Stimulated activated CD8-positive, alpha-beta memory T cell treated with anti-CD3 and anti-CD28 coated beads, Interleukin-2, amount 100 ng/mL, for 1 hour (primary cell): ENCODE measurements at regions not wholly inside any gene's neighbourhood (a gene's known extent, or its start where the extent isn't known, plus 50 kb on each side); places are given as distances from the start of the nearest gene placed in this dataset.

Experiments
- DNase-seq, 2 donors: peaks; one replicate each; pipeline ENCODE4 v3.0.0-alpha.2; 2020; ENCODE audit warnings: low read depth in 2 of 2

DNA sequence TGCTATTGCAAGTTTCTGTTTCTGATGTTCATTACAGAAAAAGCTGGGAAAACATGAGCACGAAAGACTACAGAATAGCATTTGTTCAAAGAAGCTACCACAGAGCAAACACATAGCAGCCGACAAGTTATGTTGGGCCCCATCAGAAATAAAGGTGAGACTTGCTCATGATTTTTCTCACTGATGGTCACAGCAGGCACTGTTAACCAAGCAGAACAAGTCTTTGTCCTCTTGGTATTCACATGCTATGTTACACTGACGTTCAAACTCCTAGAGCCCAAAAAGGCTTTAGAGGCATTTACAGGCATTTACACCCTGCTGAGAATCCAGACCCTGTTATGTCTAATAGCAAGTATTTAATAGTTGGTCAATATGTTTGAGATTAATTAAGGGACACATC, 235.0 kb upstream of the HNMT start:
- DNase-seq, result no peak

DNA sequence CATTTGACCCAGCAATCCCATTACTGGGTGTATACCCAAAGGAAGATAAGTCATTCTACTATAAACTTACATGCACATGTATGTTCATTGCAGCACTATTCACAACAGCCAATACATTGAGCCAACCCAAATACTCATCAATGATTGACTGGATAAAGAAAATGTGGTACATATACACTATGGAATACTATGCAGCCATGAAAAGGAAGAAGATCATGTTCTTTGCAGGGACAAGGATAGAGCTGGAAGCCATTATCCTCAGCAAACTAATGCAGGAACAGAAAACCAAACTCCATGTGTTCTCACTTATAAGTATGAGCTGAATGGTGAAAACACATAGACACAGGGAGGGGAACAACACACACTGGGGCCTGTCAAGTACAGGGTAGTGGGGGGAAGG, 226.7 kb upstream of the HNMT start:
- DNase-seq, result no peak

DNA sequence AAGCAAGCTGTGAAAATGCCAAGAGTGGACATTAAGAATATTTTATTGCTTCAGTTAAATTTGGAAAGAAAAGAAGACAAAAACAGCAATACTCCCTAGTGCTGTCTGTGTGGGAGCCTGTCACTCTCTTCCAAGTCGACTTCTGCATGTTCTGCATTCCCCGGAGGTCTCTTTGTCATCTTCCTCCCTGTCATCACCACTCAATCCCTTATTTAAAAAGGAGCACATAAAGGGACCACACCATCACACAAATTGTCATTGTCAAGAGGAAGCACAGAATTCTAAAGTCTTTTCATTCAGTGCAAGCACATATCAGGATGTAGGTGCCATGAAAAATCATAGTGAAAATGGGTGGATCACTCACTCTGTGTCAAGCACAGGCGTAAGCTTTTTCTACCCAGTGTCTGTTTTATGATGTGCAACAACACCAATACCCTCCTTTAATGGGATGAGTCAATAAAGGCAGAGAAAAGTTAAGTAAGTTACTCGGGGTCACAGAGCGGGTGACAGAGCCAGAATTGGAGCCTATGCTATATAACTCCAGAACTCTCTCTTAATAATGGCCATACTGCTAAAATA, 222.4 kb upstream of the HNMT start:
- DNase-seq, result no peak

DNA sequence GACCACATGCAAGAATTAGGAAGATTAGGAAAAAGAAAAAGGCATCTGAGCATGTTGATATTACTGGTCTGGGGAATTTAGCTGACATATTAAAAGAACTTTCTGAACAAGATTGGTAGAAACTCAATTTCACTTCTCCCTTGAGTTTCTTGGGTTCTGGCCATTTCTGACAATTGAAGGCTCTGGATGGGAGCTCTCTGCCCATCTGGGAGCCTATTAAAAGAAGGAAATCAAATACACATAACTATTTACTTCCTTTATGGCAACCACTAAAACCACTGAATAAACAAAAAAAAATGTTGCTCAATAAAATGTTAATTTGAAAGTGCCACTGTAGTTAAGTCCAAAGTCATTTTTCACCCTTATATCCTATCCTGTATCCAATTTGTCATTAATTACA, 216.8 kb upstream of the HNMT start:
- DNase-seq, result no peak

DNA sequence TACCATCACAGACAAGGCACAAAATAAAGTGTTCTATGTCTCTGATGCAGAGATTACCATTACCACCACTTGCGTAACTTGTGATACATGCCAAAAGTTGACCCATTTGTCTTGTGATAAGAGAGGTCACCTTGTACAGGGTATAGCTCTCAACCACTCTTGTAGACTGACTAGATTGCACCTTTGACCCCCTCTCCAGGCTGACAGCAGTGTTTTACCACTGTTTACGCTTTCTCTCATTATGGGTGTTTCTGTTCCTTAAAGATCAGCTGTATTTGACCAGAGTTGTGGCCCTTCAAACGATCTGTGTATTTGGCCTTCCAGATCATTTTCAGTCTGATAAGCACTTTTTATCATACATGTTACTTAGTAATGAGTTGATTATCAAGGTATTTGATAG, 215.7 kb upstream of the HNMT start:
- no peak for DNase-seq

DNA sequence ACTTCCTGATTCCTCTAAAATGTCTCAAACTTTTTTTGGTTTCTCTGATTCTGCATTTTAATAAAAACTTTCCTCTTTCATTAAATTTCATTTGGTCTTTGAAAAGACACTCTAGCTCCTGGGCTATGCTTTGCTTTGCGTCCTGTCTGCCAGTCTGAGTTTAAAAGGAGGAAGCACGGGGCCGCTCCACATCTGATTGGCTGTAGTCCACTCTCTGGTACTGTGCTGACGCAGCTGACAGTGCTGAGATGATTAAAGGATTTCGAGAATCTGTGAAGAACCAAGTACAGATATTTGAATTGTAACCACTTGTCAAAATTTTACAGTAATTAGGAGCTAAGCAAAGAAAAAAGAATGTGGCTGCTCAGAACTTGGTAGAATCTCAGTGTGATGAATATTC, 199.6 kb upstream of the HNMT start:
- DNase-seq, result no peak

DNA sequence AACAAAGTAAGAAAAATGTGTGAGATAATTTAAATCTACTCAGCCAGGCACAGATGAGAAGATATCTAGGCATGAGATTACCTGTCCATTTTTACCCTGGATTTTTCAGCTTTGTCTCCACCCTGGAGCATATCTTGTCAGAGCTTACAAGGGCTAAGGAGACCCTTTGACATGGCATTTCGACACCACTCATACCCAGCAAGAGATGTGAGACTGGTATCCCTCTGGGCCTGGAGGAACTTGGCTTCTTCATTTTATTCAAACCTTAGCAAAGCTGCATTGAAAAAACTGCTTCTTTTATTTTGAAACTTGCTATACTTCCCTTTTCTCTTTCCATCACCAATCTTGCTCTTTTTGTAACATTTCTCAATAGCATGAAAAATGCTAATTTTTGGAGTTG, 194.9 kb upstream of the HNMT start:
- no peak for DNase-seq

DNA sequence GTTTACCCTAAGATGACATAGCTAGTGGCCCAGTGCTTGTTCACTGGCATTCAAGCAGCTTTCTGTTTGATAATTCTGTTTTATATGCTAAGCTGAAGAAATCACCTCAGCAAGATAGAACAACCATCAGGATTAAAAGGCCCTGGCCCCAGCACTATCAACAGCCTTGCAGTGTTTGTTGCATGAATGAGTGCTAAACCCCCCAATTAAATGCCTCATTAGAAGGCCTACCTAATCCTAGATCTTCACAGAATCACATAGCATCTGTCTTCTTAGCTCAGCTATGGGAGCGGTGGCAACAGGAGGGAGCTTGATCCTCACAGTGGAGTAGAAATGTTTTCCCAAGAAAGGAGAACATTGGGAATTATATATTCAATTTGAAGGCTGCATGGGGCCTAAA, 194.1 kb upstream of the HNMT start:
- no peak for DNase-seq

DNA sequence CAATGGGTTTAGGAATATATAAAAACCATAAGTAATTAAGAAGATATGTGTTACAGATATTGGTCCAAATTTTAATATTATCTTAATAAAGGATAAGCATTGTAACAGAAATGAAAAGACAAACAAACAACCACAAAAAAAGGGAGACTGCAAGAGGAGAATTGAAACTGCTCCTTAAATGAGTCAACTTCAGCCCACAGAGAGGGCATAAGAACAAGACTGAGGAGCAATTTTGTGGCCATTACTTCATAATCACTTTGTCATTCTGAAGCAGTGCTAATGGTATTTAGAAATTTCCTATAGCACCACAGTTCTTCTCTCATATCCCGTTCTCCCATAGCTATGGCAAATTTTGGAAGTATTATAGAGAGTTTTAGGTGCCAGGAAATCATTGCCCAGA, 193.2 kb upstream of the HNMT start:
- DNase-seq, result no peak

DNA sequence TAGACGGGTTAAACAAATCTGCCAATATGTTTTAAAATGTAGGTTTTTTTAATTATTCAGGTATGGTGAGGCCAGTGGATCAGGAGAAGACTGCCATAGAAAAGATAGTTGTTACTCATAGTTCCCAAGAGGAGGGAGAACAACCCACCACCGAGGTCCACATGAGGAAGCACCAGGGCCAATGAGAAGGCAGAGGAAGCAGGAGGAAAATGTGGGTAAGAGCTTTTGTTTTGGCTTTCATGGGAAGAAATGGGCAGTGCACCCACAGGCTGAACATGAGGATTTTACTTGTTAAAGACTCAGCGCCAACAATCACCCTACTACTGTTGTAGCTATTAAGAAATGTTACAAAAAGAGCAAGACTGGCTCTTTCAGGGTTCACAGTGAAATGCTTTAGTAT, 191.8 kb upstream of the HNMT start:
- DNase-seq, result no peak

DNA sequence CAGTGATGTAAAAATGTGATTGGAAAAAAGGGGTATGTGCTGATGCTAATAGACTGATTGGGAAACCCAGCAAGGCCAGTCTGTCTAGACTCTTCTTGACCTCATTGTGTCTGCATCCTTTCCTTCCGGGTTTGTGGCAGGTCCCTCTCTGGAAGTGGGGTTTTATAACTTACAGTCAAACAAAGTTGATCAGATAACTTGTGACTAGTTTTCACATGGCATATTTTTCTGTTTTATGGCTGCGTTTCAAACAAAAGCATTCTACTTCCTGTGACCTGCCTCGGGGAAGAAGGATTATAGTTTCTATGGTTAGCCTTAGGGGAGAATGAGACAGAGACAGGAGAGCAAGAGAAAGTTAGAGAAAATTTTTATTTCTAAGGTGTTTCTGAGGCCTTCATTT, 188.7 kb upstream of the HNMT start:
- no peak for DNase-seq

DNA sequence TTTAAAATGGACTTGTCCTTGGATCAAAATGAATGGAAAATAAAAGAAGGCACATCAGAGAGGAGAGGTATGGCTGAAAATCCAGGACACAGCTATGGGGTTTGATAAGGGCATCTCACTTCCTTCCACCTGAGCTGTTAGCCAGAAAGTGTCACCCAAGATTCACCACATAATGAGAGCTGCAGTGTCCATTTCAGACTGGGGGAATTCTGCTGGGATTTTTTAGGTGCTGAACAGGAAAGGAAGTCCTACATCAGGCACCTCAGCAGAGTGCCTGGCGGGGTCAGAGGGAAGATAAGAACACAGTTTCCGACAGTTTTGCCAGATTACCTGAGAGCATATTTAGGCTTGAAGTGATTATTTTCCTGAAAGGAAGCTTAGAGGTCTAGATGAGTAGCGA, 187.6 kb upstream of the HNMT start:
- no peak for DNase-seq

DNA sequence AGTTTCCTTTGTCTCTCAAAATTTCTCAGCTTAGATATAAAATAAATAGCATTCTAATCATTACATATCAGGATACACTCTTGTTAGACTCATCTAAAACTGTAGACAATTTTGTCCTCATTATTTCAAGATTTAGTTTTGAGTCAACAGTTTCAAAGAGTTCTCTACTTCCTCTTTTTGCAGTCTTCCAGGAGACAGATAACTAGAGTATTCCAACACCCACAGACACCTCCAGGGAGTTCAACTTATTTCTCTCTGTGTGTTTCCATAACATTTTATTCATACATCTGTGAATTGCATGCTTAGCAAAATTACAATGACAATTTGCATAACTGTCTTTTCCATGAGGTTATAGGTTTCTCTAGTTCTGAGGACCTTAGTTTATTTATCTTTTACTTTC, 166.6 kb upstream of the HNMT start:
- DNase-seq, result no peak

DNA sequence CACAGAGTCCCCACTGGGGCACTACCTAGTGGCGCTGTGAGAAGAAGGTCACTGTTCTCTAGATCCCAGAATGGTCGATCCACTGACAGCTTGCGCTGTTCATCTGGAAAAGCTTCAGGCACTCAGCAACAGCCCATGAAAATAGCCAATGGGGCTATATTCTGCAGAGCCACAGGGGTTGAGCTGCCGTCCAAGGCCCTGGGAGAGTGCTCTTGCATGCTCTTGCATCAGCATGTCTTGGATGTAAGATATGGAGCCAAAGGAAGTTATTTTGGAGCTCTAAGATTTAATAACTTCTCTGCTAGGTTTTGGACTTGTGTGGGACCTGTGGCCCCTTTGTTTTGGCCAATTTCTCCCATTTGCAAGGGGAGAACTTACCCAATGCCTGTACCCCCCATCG, 164.7 kb upstream of the HNMT start:
- DNase-seq, result no peak

DNA sequence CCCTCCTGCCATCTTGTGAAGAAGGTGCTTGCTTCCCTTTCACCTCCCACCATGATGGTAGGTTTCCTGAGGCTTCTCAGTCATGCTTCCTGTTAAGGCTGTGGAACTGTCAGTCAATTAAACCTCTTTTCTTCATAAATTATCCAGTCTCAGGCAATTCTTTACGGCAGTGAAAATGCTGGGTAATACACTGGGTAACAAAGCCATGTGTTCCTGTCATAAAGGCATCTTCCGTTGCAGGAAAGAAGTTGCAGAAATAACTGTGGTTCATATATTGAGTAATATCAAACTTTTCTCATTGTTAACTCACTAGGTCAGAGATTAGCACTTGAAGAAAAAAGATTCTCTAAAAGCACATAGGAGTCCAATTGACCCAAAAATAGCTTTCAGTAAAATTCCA, 163.9 kb upstream of the HNMT start:
- no peak for DNase-seq

DNA sequence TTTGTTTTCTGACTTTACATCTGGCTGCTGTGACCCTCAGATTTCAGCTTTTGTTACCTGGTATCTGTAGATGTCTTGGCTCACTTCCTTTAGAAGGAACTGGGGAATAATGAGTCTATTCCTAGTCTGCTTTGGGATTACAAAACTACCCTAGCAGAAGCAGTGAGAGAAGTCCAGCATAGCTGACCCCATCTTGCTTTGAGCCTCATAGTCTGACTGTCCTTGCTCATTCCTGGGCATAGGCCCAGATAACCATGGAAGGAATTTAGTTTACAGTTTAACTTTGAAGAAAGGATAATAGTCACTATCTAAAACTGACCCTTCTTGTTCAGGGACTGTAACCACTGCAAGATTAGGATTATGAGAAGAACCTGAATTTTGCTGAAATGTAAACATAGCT, 163.0 kb upstream of the HNMT start:
- no peak for DNase-seq

DNA sequence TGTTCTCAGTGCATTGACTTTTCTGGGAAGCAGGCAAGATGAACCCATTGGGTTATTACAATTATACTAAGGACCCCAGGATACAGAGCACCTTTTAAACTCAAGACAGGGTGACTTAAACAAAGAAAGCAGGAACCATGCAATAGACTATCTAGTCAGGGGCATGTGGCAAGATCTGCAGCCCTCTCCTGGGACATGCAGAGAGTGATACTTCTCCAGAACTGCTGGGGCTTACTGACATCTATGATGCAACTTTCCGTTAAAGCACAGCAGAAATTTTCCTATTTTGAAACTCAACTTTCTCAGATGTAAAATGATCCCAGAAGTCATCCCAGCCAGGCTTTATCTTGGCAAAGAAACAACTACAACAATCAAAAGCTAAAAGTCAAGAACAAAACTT, 162.2 kb upstream of the HNMT start:
- no peak for DNase-seq

DNA sequence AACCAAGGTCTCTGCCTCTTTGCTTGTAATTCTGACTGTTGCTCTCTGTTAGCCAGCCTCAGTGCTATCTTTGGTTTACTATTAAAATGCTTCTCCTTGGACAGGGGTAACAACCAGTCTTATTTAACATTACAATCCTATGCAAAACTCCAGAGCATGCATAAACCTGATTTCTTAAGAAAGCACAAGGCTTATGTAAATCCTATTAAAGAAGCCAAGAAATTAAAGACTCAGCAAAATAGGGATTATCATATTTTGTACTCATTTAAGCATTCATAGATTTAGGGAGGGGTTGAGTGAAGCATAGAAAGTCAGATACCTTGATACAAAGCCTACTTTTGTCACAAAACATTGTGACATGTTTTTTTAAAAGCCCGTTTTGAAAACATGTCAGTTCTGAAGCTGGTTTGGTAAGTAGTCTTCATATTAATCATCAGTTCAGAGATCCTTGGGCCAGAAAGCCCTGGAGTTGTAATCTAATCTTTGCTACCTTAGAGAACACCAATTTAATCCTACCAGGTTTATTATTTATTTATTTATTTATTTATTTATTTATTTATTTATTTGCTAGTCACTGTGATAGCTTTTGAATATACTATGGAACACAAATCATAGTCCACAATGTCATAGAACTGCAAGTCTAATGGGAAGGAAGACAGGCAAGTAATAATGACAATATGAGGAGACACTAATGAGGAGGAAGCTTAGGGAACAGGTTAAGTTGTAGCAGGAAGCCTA, 158.0 kb upstream of the HNMT start:
- DNase-seq, result no peak

DNA sequence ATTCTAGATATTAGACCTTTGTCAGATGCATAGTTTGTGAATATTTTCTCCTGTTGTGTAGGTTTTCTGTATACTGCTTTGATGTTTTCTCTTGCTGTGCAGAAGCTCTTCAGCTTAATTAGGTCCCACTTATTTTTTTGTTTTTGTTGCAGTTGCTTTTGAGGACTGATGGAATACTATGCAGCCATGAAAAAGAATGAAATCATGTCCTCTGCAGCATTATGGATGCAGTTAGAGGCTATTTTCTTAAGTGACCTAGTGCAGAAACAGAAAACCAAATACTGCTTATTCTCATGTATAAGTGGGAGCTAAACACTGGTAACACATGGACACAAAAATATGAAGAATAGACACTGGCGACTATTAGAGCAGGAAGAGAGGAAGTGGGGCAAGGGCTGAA, 155.0 kb upstream of the HNMT start:
- DNase-seq, result no peak

DNA sequence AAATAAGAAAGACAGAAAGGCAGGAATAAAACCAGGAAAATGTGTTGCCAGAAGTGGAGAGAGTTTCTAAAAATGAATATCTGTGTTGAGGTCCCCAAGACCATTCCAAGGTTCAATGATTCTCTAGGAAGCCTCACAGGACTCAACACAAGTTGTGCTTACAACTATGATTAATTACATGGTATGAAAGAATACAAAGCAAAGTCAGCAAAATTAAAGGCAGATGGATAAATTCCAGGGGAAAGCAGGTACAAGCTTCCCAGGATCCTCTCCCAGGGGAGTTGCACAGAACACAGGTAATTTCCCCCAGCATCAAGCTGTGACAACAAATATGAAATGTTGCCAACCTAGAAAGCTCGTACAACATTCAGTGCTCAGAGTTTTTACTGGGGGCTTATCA, 154.4 kb upstream of the HNMT start:
- no peak for DNase-seq

DNA sequence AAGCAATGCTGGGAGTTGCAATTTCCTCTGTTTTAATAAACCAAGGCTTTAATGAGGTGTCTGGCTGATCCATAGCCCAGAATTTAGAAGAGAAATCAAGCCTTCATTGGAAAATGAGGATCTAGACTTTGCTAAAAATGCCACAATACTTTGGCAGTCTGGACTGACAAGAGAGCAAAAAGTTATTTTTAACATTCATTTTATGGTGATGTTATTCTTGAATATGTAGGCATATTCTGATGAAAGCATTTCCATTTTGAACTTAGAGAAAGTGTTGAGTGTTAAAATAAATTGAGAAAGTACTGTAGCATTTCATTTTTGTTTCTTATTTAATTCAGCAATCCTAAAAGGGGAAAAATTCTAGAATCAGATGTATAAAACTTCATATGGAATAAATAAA, 151.8 kb upstream of the HNMT start:
- DNase-seq, result no peak

DNA sequence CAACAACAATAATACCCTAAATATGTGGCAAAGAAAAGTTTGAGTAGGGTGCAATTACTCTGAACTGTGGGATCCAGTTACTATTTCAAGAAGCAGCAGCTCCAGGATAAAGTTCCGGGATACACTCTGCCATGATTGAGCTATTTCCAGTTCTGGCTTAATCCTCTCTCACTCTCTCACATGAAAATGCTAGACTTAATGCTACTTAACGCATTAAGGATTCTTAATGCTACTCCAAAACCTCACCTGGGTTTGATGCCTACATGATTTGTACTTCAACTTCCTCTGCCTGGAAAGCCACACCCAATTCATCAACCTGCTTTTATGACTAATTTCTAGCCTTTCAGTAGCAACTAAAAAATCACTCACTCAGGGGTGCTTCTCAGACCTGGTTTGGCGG, 151.1 kb upstream of the HNMT start:
- no peak for DNase-seq

DNA sequence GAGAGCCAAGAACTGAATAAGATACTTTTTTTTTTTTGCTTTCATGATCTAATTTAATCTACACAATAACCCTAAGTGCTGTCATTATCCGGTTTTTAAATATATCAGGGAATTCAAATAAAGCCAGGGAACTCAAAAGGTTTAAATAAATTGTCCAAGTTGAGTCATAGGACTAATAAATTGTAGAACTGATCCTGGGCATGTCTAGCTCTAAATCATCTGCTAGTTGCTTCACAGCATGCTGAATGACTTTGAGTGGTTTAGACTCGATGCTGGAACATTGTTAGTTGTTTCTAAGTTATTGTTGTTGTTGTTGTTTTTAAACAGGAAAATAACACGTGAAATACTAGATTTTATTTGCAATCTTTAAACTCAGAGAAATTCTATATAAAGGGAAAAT, 147.2 kb upstream of the HNMT start:
- DNase-seq, result no peak

DNA sequence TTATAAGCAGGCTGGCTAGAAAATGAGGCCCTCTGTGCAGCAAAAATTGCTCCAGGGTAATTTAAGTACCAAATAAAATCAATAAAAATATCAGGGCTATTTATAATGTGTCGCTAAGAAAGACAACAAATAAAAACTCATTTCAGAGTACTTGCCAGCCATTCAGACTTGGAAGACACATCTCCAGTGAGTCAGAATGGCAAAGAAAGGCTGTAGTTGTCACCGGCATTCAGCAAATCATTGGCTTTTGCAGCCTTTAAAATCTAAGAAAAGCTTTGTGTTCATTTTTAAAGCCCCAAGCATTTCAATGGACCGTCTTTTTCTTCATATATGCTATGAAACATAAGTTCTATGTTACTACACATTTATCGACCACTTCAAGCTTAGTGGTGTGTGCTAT, 141.1 kb upstream of the HNMT start:
- no peak for DNase-seq
